Fibroblast of lung (primary cell): ENCODE measurements at regions not wholly inside any gene's neighbourhood (a gene's known extent, or its start where the extent isn't known, plus 50 kb on each side); places are given as distances from the start of the nearest gene placed in this dataset.

Experiments used
- CTCF ChIP-seq, 2 donors: IDR thresholded peaks in 1 of 2; conservative IDR thresholded peaks in 1 of 2; 1 replicate in 1 of 2; 2 replicates in 1 of 2; pipeline ENCODE4 v1.5.1; 2011 to 2012; ENCODE audit warnings: low read length in 2 of 2, control low read depth in 1 of 2, inconsistent platforms in 1 of 2, low read depth in 1 of 2, mild to moderate bottlenecking in 1 of 2
- EZH2 ChIP-seq: IDR thresholded peaks from 2 replicates; pipeline ENCODE4 v1.5.1; 2012; ENCODE audit warnings: low read length, control low read depth, mild to moderate bottlenecking; ENCODE audit errors: missing control alignments

- no peak for TF ChIP-seq CTCF (conservative IDR thresholded peaks at IDR 0.05 in 1 of 2, IDR thresholded peaks at IDR 0.05 in 1 of 2; ENCODE audit: low read depth in 1 of 2, low read length in 2 of 2)
- no peak for TF ChIP-seq EZH2
Observed at GRCh38 chr3:75896265-75896664, 110.9 kb upstream of the ZNF717 start.
